ENCODE measurements at regions not wholly inside any gene's neighbourhood (a gene's known extent, or its start where the extent isn't known, plus 50 kb on each side); places are given as distances from the start of the nearest gene placed in this dataset.
A peak's percentile ranks its signal among the peaks of the same experiment; 100 is the strongest.

DNA sequence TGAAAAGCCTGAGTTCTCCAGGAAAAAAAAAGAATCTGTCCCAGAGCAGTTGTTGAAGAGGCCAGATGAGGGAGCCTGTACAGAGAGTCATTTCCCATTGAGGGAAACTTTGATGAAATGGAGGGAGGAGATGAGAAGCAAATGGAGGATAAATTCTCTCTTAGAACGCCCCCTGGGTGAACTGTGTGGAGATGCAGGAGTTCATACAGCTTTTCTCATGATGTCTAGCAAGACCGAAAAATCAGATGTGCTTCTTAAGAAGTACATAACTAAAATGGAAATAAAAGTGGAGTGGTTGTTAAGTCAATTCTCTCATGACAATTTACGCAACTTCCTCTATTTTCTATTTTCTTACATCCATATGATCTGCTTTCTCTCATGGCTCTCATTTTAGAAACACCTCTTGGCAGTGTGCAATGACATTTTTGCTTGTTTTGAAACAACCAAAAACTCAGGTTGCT lies 1263.1 kb downstream of the PCDH9 start:
- Mint-ChIP-seq H3K27me3 (ENCODE audit: low read depth, poor library complexity) (peaks cover 4% of the 10 kb centered on the region), H3K27ac (no peak overlapping the region), H3K4me3 (no peak overlapping the region), H3K36me3 (ENCODE audit: low read depth) (no peaks in the 10 kb centered on the region), H3K9me3 (peaks cover 11% of the 10 kb centered on the region), H3K4me1 (peaks cover 14% of the 10 kb centered on the region)
- peak; percentile 28 for TF ChIP-seq CTCF (IDR thresholded peaks at IDR 0.05)
- no peak for DNase-seq

GRCh38 chr13:65965501-65965900 lies 1264.6 kb downstream of the PCDH9 start:
- DNase-seq, result no peak
- Mint-ChIP-seq H3K27ac (no peak overlapping the region), H3K4me1 (peaks cover under 1% of the 10 kb centered on the region), H3K9me3 (peaks cover 11% of the 10 kb centered on the region), H3K27me3 (ENCODE audit: low read depth, poor library complexity) (peaks cover 4% of the 10 kb centered on the region), H3K36me3 (ENCODE audit: low read depth) (no peaks in the 10 kb centered on the region), H3K4me3 (no peak overlapping the region)
- no peak for TF ChIP-seq CTCF (IDR thresholded peaks at IDR 0.05)

GRCh38 chr13:65964672-65965071 lies 1265.5 kb downstream of the PCDH9 start:
- Mint-ChIP-seq H3K9me3 (peaks cover 11% of the 10 kb centered on the region), H3K36me3 (ENCODE audit: low read depth) (no peaks in the 10 kb centered on the region), H3K4me1 (no peaks in the 10 kb centered on the region), H3K27ac (no peak overlapping the region), H3K27me3 (ENCODE audit: low read depth, poor library complexity) (peaks cover 4% of the 10 kb centered on the region), H3K4me3 (no peak overlapping the region)
- TF ChIP-seq CTCF (IDR thresholded peaks at IDR 0.05), result no peak
- DNase-seq, result no peak

GRCh38 chr13:65959305-65959704 lies 1270.8 kb downstream of the PCDH9 start:
- H3K4me3 Mint-ChIP-seq, result no peak overlapping the region
- H3K9me3 Mint-ChIP-seq, result peaks cover 13% of the 10 kb centered on the region
- H3K27ac Mint-ChIP-seq, result no peak overlapping the region
- no peaks in the 10 kb centered on the region for H3K4me1 Mint-ChIP-seq
- TF ChIP-seq CTCF (IDR thresholded peaks at IDR 0.05), result no peak
- DNase-seq, result no peak
- peaks cover 4% of the 10 kb centered on the region for H3K27me3 Mint-ChIP-seq (ENCODE audit: low read depth, poor library complexity)
- no peaks in the 10 kb centered on the region for H3K36me3 Mint-ChIP-seq (ENCODE audit: low read depth)

DNA sequence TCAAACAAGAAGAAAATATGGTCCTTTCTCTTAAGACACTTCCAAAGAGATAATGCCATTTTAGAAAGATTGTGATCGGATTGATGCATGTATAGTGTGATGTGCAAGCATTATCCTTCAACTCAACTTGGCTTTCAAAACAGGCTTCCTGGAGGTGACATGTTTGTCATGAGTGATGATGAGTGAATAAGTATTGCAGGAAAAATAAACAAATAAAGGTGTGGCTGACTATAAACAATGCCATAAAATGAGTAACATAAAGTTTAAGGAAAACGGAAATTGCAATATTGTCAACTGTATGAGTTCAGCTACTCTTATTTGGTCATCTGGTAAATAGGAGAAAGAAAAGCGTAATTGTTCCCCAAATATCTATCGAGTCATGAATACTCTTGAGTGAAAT lies 1283.7 kb downstream of the PCDH9 start:
- no peaks in the 10 kb centered on the region for H3K9me3 Mint-ChIP-seq
- no peak for DNase-seq
- H3K36me3 Mint-ChIP-seq (ENCODE audit: low read depth), result no peaks in the 10 kb centered on the region
- H3K27me3 Mint-ChIP-seq (ENCODE audit: low read depth, poor library complexity), result peaks cover 7% of the 10 kb centered on the region
- no peak for TF ChIP-seq CTCF (IDR thresholded peaks at IDR 0.05)
- no peaks in the 10 kb centered on the region for H3K4me1 Mint-ChIP-seq
- no peak overlapping the region for H3K27ac Mint-ChIP-seq
- H3K4me3 Mint-ChIP-seq, result no peak overlapping the region

- H3K27ac Mint-ChIP-seq, result peak overlapping the region; percentile 22
- H3K4me3 Mint-ChIP-seq, result no peak overlapping the region
- no peaks in the 10 kb centered on the region for H3K27me3 Mint-ChIP-seq (ENCODE audit: low read depth, poor library complexity)
- H3K4me1 Mint-ChIP-seq, result no peaks in the 10 kb centered on the region
- H3K9me3 Mint-ChIP-seq, result no peaks in the 10 kb centered on the region
- DNase-seq, result no peak
- H3K36me3 Mint-ChIP-seq (ENCODE audit: low read depth), result no peaks in the 10 kb centered on the region
- TF ChIP-seq CTCF (IDR thresholded peaks at IDR 0.05), result no peak
Measured at GRCh38 chr13:65943708-65944107, 1286.4 kb downstream of the PCDH9 start.
